ENCODE measurements at regions not wholly inside any gene's neighbourhood (a gene's known extent, or its start where the extent isn't known, plus 50 kb on each side); places are given as distances from the start of the nearest gene placed in this dataset.

DNA sequence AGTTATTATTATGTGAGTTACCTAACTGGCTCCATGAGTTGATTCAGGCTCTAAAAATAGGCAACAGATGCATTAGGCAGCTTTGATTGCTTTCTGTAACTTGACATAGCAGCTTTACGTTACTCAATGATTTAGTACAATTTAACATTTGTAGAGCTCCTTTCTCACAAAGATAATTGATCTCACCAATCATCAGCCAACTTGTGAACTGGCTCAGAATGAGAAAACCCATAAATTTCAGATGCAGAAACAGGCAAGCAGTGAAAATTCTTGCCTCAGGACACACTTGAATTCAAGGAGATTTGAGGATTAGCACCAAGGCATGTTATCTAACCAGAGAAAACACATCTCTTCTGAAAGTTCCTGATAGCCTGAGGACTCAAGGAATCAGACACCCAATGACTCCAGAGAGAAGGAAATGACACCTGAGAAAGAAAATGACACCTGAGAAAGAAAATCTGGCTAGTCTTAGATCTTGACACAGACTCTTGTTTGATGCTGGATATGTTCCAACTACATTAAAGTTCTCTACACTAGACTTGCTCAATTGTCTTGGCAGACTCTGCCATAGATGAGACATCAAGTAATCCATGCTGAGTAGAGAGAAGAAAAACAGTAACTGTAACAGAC lies 315.1 kb upstream of the CBLB start (continued):
- TF ChIP-seq, protein P1, sequence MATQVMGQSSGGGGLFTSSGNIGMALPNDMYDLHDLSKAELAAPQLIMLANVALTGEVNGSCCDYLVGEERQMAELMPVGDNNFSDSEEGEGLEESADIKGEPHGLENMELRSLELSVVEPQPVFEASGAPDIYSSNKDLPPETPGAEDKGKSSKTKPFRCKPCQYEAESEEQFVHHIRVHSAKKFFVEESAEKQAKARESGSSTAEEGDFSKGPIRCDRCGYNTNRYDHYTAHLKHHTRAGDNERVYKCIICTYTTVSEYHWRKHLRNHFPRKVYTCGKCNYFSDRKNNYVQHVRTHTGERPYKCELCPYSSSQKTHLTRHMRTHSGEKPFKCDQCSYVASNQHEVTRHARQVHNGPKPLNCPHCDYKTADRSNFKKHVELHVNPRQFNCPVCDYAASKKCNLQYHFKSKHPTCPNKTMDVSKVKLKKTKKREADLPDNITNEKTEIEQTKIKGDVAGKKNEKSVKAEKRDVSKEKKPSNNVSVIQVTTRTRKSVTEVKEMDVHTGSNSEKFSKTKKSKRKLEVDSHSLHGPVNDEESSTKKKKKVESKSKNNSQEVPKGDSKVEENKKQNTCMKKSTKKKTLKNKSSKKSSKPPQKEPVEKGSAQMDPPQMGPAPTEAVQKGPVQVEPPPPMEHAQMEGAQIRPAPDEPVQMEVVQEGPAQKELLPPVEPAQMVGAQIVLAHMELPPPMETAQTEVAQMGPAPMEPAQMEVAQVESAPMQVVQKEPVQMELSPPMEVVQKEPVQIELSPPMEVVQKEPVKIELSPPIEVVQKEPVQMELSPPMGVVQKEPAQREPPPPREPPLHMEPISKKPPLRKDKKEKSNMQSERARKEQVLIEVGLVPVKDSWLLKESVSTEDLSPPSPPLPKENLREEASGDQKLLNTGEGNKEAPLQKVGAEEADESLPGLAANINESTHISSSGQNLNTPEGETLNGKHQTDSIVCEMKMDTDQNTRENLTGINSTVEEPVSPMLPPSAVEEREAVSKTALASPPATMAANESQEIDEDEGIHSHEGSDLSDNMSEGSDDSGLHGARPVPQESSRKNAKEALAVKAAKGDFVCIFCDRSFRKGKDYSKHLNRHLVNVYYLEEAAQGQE (IDR thresholded peaks at IDR 0.05; ENCODE audit: low read depth, low read length) = no peak

DNA sequence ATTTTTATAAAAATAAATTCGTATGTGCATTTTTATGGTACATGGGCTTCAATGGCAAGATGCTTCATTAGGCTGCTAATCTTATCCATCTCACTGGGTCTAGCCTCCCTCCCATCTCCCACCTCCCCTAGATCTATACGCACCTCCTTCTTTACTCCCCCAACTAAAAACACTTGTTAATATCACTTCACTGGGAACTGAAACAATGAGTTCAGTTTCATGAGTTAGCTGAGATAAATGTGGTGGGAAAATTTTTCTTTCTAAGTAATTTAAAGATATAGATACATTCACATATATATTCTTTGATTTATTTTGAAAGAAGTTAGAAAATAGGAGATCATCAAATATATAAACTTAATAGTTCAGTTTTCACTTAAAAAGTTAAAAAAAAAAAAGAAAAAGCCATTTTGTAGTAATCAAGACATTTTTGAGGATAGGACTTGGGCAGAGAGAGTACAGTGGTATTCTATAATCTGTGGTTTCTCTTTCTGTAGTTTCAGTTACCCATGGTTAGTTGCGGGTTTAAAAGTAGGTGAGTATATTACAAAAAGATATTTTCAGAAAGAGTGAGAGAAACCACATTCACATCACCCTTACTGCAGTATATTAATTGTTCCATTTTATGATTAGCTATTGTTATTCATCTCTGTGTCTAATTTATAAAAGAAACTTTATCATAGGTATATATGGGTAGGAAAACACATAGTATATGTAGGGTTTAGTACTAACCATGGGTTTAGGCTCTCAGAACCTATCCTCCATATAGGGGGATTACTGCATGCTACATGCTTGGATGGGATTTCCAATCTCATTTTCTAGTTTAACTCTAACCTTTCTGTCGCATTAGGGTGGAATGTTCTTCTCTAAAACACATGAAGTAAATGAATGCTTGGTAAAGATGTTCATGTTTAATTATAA lies 316.0 kb upstream of the CBLB start:
- Histone ChIP-seq H3F3A (replicated peaks; ENCODE audit: insufficient read depth) (no peaks in the 10 kb centered on the region), H3K9me2 (no peaks in the 10 kb centered on the region), H3K79me2 (ENCODE audit: insufficient read depth) (no peaks in the 10 kb centered on the region), H3K4me3 (ENCODE audit: low read depth in 2 of 2, low read length in 1 of 2) (no peak overlapping the region), H3K36me3 (replicated peaks in 1 of 2; ENCODE audit: control insufficient read depth in 1 of 2, insufficient read depth in 2 of 2, low read length in 1 of 2) (no peaks in the 10 kb centered on the region), H3K27ac (ENCODE audit: low read depth in 2 of 2, low read length in 1 of 2) (no peak overlapping the region), H3K9me3 (no peaks in the 10 kb centered on the region), H3K9ac (no peak overlapping the region), H3K4me2 (no peak overlapping the region), H2AFZ (ENCODE audit: low read depth) (no peak overlapping the region), H3K27me3 (ENCODE audit: insufficient read depth) (no peaks in the 10 kb centered on the region), H4K20me1 (ENCODE audit: insufficient read depth) (no peaks in the 10 kb centered on the region), H3K4me1 (ENCODE audit: control insufficient read depth in 1 of 2, insufficient read depth in 2 of 2, low read depth in 1 of 2, low read length in 1 of 2) (no peaks in the 10 kb centered on the region)
- 87% methylated on average over 4 of the region's 4 CpGs for WGBS (ENCODE audit: low lambda C conversion rate)
- CTCF ChIA-PET = no interaction called here
- POLR2A ChIA-PET = no interaction called here
- TF ChIP-seq EP300 (IDR thresholded peaks at IDR 0.05; ENCODE audit: borderline replicate concordance in 1 of 2, low read depth in 1 of 2, low read length in 1 of 2) = no peak
- TF ChIP-seq JUND (IDR thresholded peaks at IDR 0.05) = no peak
- no peak for DNase-seq

DNA sequence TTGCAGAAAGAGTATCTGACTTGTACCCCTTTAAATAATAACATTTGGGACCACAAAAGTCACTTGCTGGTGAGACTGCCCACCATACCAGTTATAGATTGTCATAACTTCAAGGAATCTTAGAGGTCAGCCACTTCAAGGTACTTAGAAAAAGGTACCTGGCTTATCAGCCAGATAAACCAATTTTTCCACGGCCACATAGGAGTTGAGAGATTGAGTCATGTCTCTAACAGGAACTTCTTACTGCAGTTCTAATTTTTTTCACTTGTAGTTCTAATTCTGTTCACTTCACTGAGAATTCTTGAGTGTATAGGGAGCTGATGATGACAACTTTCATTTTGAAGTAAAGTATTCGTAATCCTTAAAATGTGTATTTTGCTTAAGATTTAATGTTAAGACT lies 317.1 kb upstream of the CBLB start:
- POLR2A ChIA-PET = no interaction called here
- H3K4me1 ChIP-seq (ENCODE audit: control insufficient read depth in 1 of 2, insufficient read depth in 2 of 2, low read depth in 1 of 2, low read length in 1 of 2) = no peaks in the 10 kb centered on the region
- DNase-seq = no peak
- no peaks in the 10 kb centered on the region for H3K36me3 ChIP-seq (replicated peaks in 1 of 2; ENCODE audit: control insufficient read depth in 1 of 2, insufficient read depth in 2 of 2, low read length in 1 of 2)
- no peaks in the 10 kb centered on the region for H3K9me3 ChIP-seq
- no peak overlapping the region for H3K4me2 ChIP-seq
- no peak overlapping the region for H2AFZ ChIP-seq (ENCODE audit: low read depth)
- no peak overlapping the region for H3K4me3 ChIP-seq (ENCODE audit: low read depth in 2 of 2, low read length in 1 of 2)
- CTCF ChIA-PET = no interaction called here
- 90% methylated on average over 2 of the region's 2 CpGs for WGBS (ENCODE audit: low lambda C conversion rate)
- TF ChIP-seq, protein P2, sequence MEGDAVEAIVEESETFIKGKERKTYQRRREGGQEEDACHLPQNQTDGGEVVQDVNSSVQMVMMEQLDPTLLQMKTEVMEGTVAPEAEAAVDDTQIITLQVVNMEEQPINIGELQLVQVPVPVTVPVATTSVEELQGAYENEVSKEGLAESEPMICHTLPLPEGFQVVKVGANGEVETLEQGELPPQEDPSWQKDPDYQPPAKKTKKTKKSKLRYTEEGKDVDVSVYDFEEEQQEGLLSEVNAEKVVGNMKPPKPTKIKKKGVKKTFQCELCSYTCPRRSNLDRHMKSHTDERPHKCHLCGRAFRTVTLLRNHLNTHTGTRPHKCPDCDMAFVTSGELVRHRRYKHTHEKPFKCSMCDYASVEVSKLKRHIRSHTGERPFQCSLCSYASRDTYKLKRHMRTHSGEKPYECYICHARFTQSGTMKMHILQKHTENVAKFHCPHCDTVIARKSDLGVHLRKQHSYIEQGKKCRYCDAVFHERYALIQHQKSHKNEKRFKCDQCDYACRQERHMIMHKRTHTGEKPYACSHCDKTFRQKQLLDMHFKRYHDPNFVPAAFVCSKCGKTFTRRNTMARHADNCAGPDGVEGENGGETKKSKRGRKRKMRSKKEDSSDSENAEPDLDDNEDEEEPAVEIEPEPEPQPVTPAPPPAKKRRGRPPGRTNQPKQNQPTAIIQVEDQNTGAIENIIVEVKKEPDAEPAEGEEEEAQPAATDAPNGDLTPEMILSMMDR (IDR thresholded peaks at IDR 0.05) = no peak
- no peak for TF ChIP-seq SMC3 (IDR thresholded peaks at IDR 0.05; ENCODE audit: low read depth, low read length)
- no peak for TF ChIP-seq MXI1 (IDR thresholded peaks at IDR 0.05; ENCODE audit: low read depth, low read length)
- TF ChIP-seq MEF2A (IDR thresholded peaks at IDR 0.05; ENCODE audit: borderline replicate concordance, low read depth) = no peak
- no peak for TF ChIP-seq EZH2phosphoT487 (IDR thresholded peaks at IDR 0.05; ENCODE audit: borderline replicate concordance, low read depth)
- no peak for TF ChIP-seq FOXM1 (IDR thresholded peaks at IDR 0.05; ENCODE audit: low read depth)
- TF ChIP-seq NFIC (IDR thresholded peaks at IDR 0.05; ENCODE audit: borderline replicate concordance) = no peak
- TF ChIP-seq GABPA (IDR thresholded peaks at IDR 0.05; ENCODE audit: low read depth) = no peak
- no peak for TF ChIP-seq TEAD4 (IDR thresholded peaks at IDR 0.05; ENCODE audit: borderline replicate concordance, insufficient read depth)
- TF ChIP-seq, protein P3, sequence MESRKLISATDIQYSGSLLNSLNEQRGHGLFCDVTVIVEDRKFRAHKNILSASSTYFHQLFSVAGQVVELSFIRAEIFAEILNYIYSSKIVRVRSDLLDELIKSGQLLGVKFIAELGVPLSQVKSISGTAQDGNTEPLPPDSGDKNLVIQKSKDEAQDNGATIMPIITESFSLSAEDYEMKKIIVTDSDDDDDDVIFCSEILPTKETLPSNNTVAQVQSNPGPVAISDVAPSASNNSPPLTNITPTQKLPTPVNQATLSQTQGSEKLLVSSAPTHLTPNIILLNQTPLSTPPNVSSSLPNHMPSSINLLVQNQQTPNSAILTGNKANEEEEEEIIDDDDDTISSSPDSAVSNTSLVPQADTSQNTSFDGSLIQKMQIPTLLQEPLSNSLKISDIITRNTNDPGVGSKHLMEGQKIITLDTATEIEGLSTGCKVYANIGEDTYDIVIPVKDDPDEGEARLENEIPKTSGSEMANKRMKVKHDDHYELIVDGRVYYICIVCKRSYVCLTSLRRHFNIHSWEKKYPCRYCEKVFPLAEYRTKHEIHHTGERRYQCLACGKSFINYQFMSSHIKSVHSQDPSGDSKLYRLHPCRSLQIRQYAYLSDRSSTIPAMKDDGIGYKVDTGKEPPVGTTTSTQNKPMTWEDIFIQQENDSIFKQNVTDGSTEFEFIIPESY (IDR thresholded peaks at IDR 0.05; ENCODE audit: borderline replicate concordance, low read depth) = no peak
- TF ChIP-seq TCF12 (IDR thresholded peaks at IDR 0.05) = no peak
- TF ChIP-seq, protein P4, sequence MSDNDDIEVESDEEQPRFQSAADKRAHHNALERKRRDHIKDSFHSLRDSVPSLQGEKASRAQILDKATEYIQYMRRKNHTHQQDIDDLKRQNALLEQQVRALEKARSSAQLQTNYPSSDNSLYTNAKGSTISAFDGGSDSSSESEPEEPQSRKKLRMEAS (IDR thresholded peaks at IDR 0.05; ENCODE audit: low read depth) = no peak
- H3K79me2 ChIP-seq (ENCODE audit: insufficient read depth) = no peaks in the 10 kb centered on the region
- no peak overlapping the region for H3K27ac ChIP-seq (ENCODE audit: low read depth in 2 of 2, low read length in 1 of 2)
- no peaks in the 10 kb centered on the region for H4K20me1 ChIP-seq (ENCODE audit: insufficient read depth)
- no peaks in the 10 kb centered on the region for H3K27me3 ChIP-seq (ENCODE audit: insufficient read depth)
- H3F3A ChIP-seq (replicated peaks; ENCODE audit: insufficient read depth) = no peaks in the 10 kb centered on the region
- H3K9me2 ChIP-seq = no peaks in the 10 kb centered on the region
- H3K9ac ChIP-seq = no peak overlapping the region

Data from SK-N-SH (cell line).